Natural killer cell (primary cell): ENCODE measurements at regions not wholly inside any gene's neighbourhood (a gene's known extent, or its start where the extent isn't known, plus 50 kb on each side); places are given as distances from the start of the nearest gene placed in this dataset.

ENCODE experiments used
- ATAC-seq, 3 donors: fragments of 150-1000 bp in 2 of 3; fragments of 200-7000 bp in 1 of 3; cut with Tn5 transposase; 1 replicate in 1 of 3; 2 replicates in 2 of 3; pipeline ENCODE4 v1.10.0; 2021; ENCODE audit warnings: mild to moderate bottlenecking in 2 of 3, moderate library complexity in 2 of 3
- DNase-seq, 2 donors: peaks; one replicate each; pipeline versions ENCODE4 v3.0.0 to v3.0.0-alpha.2; 2013 to 2021; ENCODE audit warnings: mixed read lengths in 1 of 2
- H3K27ac ChIP-seq: one replicate; pipeline ENCODE4 v1.5.1; 2013; ENCODE audit warnings: mild to moderate bottlenecking, low read length
- H3K27me3 ChIP-seq: one replicate; pipeline ENCODE4 v1.6.1; 2013; ENCODE audit warnings: low read length; ENCODE audit not compliant: control insufficient read depth, insufficient read depth
- H3K36me3 ChIP-seq: one replicate; pipeline ENCODE4 v1.6.1; 2013; ENCODE audit warnings: low read length; ENCODE audit not compliant: control insufficient read depth, insufficient read depth
- H3K4me1 ChIP-seq: one replicate; pipeline ENCODE4 v1.6.1; 2013; ENCODE audit warnings: low read length; ENCODE audit not compliant: control insufficient read depth, insufficient read depth
- H3K4me3 ChIP-seq: one replicate; pipeline ENCODE4 v1.5.1; 2013; ENCODE audit warnings: low read length
- H3K9me3 ChIP-seq: one replicate; pipeline ENCODE4 v1.6.1; 2013; ENCODE audit warnings: low read length; ENCODE audit not compliant: control insufficient read depth, insufficient read depth
- H3K27ac Mint-ChIP-seq, 2 donors: one replicate each; pipeline ENCODE4 v1.8.0; 2022; ENCODE audit warnings: mild to moderate bottlenecking in 2 of 2, mixed read lengths in 2 of 2, moderate library complexity in 1 of 2
- H3K27me3 Mint-ChIP-seq, 2 donors: one replicate each; pipeline ENCODE4 v1.8.0; 2022; ENCODE audit warnings: low read depth in 2 of 2, mixed read lengths in 2 of 2
- H3K36me3 Mint-ChIP-seq: one replicate; pipeline ENCODE4 v1.8.0; 2022; ENCODE audit warnings: mixed read lengths
- H3K4me1 Mint-ChIP-seq, 2 donors: one replicate each; pipeline ENCODE4 v1.8.0; 2022; ENCODE audit warnings: mixed read lengths in 2 of 2
- H3K4me3 Mint-ChIP-seq: one replicate; pipeline ENCODE4 v1.8.0; 2022; ENCODE audit warnings: mild to moderate bottlenecking, moderate library complexity, mixed read lengths
- H3K9me3 Mint-ChIP-seq, 2 donors: one replicate each; pipeline ENCODE4 v1.8.0; 2022; ENCODE audit warnings: mixed read lengths in 2 of 2
- WGBS: methylation state at CpG from one replicate; pipeline ENCODE4 v1.1.7; 2013; ENCODE audit warnings: missing lambda C conversion rate; ENCODE audit not compliant: insufficient coverage; 5-methylcytosine and 5-hydroxymethylcytosine counted together
- intact Hi-C: fragments of 100-400 bp; cut with micrococcal nuclease; formaldehyde crosslinking; loops from one replicate; pipeline ENCODE4 v1.14.2; 2022
- TF ChIP-seq, protein P1 (sequence below): fragments of 200-600 bp; IDR thresholded peaks from one replicate; pipeline ENCODE4 v1.8.0; 2022; ENCODE audit warnings: antibody characterized with exemption

DNA sequence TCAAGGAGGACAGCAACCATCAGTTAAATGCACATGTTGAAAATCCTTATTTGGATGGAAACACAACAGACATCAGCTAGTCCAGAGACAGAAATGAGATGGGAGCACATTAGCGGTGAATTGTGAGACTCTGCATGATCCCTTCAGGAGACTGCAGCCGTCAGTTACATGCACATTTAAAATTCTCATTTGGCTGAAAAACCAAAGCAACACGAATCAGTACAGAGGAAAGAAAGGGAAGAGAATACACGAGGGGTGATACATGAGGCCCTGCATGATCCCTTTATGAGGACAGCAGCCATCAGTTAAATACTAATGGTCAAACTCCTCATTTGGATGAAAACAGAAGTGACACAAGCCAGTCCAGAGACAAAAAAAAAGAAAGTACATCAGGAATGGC is 123.4 kb downstream of the PTPRS start:
- no peaks in the 10 kb centered on the region for H3K27me3 ChIP-seq
- no peak overlapping the region for H3K27ac Mint-ChIP-seq
- intact Hi-C loops: no loop called here
- H3K27me3 Mint-ChIP-seq: no peaks in the 10 kb centered on the region
- ATAC-seq (no peak), DNase-seq (no peak)
- H3K4me1 ChIP-seq: peaks cover 11% of the 10 kb centered on the region
- H3K4me3 Mint-ChIP-seq: no peak overlapping the region
- no peaks in the 10 kb centered on the region for H3K36me3 Mint-ChIP-seq
- H3K9me3 Mint-ChIP-seq: no peaks in the 10 kb centered on the region
- H3K36me3 ChIP-seq: no peaks in the 10 kb centered on the region
- no peak overlapping the region for H3K4me3 ChIP-seq
- TF ChIP-seq, protein P1, sequence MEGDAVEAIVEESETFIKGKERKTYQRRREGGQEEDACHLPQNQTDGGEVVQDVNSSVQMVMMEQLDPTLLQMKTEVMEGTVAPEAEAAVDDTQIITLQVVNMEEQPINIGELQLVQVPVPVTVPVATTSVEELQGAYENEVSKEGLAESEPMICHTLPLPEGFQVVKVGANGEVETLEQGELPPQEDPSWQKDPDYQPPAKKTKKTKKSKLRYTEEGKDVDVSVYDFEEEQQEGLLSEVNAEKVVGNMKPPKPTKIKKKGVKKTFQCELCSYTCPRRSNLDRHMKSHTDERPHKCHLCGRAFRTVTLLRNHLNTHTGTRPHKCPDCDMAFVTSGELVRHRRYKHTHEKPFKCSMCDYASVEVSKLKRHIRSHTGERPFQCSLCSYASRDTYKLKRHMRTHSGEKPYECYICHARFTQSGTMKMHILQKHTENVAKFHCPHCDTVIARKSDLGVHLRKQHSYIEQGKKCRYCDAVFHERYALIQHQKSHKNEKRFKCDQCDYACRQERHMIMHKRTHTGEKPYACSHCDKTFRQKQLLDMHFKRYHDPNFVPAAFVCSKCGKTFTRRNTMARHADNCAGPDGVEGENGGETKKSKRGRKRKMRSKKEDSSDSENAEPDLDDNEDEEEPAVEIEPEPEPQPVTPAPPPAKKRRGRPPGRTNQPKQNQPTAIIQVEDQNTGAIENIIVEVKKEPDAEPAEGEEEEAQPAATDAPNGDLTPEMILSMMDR: no peak
- H3K27ac ChIP-seq: no peak overlapping the region
- 86% methylated on average over 4 of the region's 4 CpGs for WGBS
- H3K9me3 ChIP-seq: no peaks in the 10 kb centered on the region
- H3K4me1 Mint-ChIP-seq: peaks cover 0 to 5% of the 10 kb centered on the region in 2 donors

DNA sequence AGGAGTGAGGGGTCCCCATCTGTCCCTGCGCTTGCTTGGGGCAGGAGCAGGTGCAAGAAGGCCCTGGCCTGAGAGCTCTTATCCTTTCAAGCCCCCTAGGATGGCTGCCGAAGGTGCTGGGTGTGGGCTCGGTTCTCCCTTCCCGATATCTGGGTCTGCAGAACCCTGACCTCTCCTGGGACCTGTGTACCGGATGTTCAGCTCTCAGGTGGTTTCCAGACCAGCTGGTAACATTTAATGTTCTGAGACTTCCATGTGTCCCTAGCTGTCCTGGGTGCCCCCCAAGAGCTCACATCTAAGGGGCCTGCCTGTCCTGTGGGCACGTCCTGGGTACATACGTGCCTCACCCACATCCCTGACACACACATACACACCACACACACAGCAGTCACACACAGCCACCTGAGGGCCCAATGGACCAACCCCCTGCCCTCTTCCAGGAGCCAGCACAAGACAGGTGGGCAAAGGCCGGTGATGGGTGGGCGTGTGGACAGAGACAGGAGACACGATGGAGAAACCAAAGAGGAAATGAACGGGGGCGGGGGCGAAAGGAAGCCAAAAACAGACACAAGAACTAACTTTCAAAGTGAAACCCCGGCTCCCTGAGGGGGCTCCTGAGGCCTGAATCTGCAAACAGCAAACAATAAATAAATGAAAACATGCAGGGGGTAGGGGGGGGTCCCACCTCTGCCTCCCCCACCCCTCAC is 124.3 kb downstream of the PTPRS start:
- no peaks in the 10 kb centered on the region for H3K27me3 ChIP-seq
- Mint-ChIP-seq H3K9me3 (no peaks in the 10 kb centered on the region), H3K4me1 (peaks cover 0 to 5% of the 10 kb centered on the region in 2 donors), H3K4me3 (no peak overlapping the region), H3K36me3 (no peaks in the 10 kb centered on the region), H3K27me3 (no peaks in the 10 kb centered on the region), H3K27ac (no peak overlapping the region)
- peaks cover 11% of the 10 kb centered on the region for H3K4me1 ChIP-seq
- H3K9me3 ChIP-seq: no peaks in the 10 kb centered on the region
- TF ChIP-seq, protein P1: no peak
- ATAC-seq: no peak
- H3K36me3 ChIP-seq: no peaks in the 10 kb centered on the region
- H3K27ac ChIP-seq: no peak overlapping the region
- no peak for DNase-seq
- intact Hi-C loops: no loop called here
- WGBS: 55% methylated on average over 13 of the region's 14 CpGs
- H3K4me3 ChIP-seq: no peak overlapping the region

DNA sequence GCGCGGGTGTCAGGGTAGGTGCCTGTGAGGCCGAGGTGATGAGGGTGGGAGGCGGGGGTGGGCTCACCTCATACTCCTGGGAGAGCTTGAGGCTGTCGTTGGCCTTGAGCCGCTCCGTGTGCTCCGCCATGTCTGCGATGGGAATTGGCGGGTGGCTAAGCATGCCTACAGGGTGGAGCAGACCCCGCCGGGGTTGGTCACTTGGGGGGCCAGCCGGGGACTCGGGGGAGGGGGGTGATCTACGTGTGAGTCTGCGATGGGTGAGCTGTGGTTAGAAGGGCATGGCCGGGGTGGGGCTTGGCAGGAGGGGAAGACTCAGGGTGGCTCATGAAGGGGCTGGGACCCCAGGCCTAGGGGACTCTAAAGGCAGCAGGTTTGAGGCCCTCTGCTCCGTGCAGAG is 125.2 kb downstream of the PTPRS start:
- DNase-seq: no peak
- no peak overlapping the region for H3K27ac Mint-ChIP-seq
- Histone ChIP-seq H3K27me3 (no peaks in the 10 kb centered on the region), H3K27ac (no peak overlapping the region), H3K36me3 (no peaks in the 10 kb centered on the region), H3K4me3 (no peak overlapping the region), H3K9me3 (no peaks in the 10 kb centered on the region), H3K4me1 (peaks cover 11% of the 10 kb centered on the region)
- H3K4me1 Mint-ChIP-seq: peaks cover 0 to 5% of the 10 kb centered on the region in 2 donors
- TF ChIP-seq, protein P1: no peak
- H3K36me3 Mint-ChIP-seq: no peaks in the 10 kb centered on the region
- ATAC-seq: no peak
- H3K4me3 Mint-ChIP-seq: no peak overlapping the region
- no peaks in the 10 kb centered on the region for H3K27me3 Mint-ChIP-seq
- 93% methylated on average over 18 of the region's 18 CpGs for WGBS
- intact Hi-C loops: no loop called here
- H3K9me3 Mint-ChIP-seq: no peaks in the 10 kb centered on the region

DNA sequence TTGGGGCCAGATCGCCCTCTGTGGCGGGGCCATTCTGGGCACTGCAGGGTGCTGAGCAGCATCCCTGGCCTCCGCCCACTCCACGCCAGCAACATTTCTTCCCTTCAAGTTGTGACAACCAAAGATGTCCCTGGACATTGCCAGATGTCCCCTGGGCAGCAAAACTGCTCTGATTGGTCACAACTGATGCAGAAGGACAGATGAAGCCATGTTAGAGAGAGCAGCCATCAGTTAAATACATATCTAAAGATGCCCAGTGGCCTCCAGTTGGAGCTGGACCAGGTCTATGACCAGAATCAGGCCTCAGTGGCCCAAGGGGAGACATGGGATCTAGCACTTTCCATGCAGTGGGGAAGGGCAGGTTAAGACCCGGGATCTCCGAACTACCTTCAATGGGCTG is 125.7 kb downstream of the PTPRS start:
- Histone ChIP-seq H3K9me3 (no peaks in the 10 kb centered on the region), H3K4me3 (no peak overlapping the region), H3K27me3 (no peaks in the 10 kb centered on the region), H3K36me3 (no peaks in the 10 kb centered on the region), H3K4me1 (peaks cover 11% of the 10 kb centered on the region), H3K27ac (no peak overlapping the region)
- Mint-ChIP-seq H3K27me3 (no peaks in the 10 kb centered on the region), H3K36me3 (no peaks in the 10 kb centered on the region), H3K4me3 (no peak overlapping the region), H3K9me3 (no peaks in the 10 kb centered on the region), H3K4me1 (peaks cover 0 to 5% of the 10 kb centered on the region in 2 donors), H3K27ac (no peak overlapping the region)
- DNase-seq (no peak), ATAC-seq (no peak)
- intact Hi-C loops: no loop called here
- WGBS: 96% methylated on average over 6 of the region's 6 CpGs
- TF ChIP-seq, protein P1: no peak
